ENCODE measurements at regions not wholly inside any gene's neighbourhood (a gene's known extent, or its start where the extent isn't known, plus 50 kb on each side); places are given as distances from the start of the nearest gene placed in this dataset.

GRCh38 chr18:61989138-61989537 lies 96.3 kb upstream of the RNF152 start:
- DNase-seq (ENCODE audit: low read depth): no peak

DNA sequence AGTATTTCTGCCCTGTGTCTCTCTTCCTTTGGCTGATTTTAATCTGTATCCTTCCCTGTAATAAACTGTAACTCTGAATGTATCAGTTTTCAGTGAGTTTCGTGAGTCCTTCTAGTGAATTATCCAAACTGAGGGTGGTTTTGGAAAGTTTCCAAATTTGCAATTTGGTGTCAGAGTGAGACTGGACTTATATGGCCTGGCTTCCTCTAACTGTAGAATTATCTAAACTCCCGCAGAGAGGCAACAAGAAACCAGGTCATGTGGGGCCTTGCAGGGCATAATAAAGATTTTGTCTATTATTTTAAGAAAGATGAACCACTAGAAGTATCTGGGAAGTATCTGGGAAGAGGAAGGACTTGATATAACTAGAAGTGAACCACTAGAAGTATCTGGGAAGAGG lies 95.3 kb upstream of the RNF152 start:
- DNase-seq (ENCODE audit: low read depth): no peak

DNA sequence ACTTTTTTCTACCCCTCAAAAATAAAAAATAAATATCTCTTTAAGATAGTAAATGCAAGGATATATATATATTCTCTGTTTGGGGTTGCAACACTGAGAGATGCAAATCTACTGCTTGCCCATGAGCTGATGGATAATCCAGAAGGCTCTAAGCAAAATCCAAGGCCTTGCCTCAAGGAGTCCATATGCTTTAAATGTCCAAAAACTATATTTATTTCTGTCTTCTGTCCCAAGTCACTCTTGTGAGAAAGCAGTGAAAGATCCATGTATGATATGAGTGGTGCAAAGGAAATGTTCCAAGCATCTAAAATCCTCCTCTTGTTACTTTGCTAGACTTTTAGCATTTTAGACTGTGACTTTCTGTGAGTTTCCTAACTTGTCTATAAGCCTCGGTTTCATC lies 92.9 kb upstream of the RNF152 start:
- DNase-seq (ENCODE audit: low read depth): no peak

DNA sequence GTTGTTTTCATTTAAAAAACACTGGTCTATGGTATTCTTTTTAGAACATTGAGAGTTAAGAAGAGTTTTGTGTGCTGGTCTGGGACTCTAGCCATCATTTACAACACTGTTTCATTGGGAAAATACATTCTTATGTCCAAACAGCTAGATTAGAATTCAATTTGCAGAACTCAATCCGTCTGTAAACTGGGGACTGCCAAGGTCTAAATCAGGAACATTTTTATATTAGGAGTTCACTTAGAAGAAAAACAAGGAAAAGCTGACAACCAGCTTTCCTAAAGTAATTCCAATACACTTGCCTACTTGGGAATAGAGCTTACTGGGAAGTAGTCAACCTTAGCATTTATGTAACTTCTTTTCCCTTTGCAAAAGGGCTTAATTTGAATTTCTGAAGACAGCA lies 91.5 kb upstream of the RNF152 start:
- DNase-seq (ENCODE audit: low read depth): peak; percentile 55

DNA sequence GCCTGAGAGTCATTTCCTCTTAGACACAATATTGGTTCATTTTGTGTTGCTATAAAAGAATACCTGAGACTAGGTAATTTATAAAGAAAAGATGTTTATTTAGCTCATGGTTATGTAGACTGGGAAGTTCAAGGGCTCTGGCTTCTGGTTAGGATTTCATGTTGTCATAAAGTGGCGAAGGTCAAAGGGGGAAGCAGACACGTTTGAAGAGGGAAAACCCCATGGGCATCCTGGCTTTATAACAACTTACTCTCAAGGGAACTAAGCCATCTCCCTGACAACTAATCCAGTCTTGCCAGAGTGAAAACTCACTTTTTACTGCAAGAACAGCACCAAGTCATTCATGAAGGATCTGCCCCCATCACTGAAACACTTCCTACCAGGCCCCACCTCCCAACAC lies 89.7 kb upstream of the RNF152 start:
- DNase-seq (ENCODE audit: low read depth): no peak

DNA sequence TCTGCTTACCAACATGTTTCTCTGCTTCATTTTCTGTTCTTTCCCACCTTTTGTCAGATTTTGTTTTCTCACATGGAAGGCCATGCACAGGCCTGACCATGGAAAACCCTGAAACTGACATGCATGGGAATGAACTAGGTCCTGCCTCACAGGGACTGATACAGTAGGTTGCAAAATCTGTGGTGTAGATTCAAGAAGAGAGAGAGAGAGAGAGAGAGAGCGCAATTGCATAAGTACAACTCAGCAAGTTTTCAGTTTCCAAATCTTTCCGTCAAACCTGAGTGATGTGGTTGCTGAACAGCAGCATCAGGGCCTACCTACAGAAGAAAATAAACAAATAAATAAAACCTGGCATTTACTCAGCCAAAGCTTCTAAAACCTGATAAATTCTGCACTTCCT lies 87.5 kb upstream of the RNF152 start:
- DNase-seq (ENCODE audit: low read depth): peak; percentile 47

- no peak for DNase-seq (ENCODE audit: low read depth)
Measured at GRCh38 chr18:61975526-61976326, 82.9 kb upstream of the RNF152 start.

DNA sequence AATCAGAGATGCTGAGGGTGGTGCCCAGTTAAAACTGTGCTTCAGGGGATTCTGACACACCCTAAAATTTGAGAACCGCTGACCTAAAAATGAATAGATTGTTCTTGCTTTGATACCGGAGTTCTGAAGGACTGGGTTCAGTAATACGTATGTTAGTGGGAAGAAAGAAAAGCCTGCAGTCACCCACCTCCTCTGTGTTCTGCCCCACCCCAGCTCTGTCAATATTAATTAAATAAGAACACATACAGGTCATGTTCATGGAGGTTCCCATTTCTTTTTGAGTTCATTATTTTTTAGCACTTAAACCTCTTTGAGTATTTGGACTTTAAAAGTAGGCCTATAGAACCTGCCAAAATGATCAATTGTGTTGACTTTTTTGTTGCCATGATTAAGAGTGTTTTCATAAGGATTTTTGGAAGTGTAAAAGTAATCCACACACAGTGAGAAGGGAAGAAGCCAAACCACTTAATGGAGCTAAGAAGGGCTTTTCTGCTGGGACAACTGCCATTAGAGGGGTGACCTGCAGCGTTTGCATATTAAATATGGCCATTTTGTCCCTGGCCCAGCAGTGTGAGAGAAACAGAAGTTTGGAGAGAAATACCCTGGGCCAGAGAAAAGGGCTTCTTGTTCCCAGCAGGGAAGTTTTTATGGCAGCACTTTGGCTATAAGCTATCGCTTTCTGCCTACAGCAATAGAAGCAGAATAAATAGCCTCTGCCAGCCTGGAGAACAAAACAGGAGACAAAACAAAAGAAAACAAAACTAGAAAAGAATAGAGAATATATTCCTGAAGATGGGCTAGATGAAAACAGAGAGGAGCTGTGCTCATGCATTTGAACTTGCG lies 80.7 kb upstream of the RNF152 start:
- no peak for DNase-seq (ENCODE audit: low read depth)

GRCh38 chr18:61972389-61973264 lies 79.8 kb upstream of the RNF152 start:
- DNase-seq (ENCODE audit: low read depth): no peak

- no peak for DNase-seq (ENCODE audit: low read depth)
Measured at GRCh38 chr18:61967252-61967891, 74.6 kb upstream of the RNF152 start.

GRCh38 chr18:61965311-61965710 lies 72.5 kb upstream of the RNF152 start:
- DNase-seq (ENCODE audit: low read depth): no peak

- DNase-seq (ENCODE audit: low read depth): no peak
Measured at GRCh38 chr18:61964616-61965015, 71.8 kb upstream of the RNF152 start.

DNA sequence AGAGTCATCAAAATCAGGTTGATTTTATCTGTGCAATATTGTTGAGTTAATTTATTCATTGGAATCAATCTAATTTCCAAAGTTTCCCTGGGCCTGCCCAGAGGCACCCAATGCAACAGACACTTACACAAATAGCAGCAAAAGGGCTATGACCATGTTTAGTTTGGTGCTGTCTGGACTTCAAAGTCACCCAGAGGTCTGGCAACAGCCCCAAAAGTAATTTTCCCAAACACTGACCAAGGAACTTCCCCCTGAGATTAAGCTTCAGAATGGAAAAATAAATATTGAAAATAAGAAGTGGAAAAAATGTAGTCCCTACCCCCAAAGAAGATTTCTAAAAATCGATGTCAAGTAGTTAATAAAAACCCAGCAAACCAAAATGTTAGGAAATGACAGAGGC lies 70.9 kb upstream of the RNF152 start:
- DNase-seq (ENCODE audit: low read depth): no peak

DNA sequence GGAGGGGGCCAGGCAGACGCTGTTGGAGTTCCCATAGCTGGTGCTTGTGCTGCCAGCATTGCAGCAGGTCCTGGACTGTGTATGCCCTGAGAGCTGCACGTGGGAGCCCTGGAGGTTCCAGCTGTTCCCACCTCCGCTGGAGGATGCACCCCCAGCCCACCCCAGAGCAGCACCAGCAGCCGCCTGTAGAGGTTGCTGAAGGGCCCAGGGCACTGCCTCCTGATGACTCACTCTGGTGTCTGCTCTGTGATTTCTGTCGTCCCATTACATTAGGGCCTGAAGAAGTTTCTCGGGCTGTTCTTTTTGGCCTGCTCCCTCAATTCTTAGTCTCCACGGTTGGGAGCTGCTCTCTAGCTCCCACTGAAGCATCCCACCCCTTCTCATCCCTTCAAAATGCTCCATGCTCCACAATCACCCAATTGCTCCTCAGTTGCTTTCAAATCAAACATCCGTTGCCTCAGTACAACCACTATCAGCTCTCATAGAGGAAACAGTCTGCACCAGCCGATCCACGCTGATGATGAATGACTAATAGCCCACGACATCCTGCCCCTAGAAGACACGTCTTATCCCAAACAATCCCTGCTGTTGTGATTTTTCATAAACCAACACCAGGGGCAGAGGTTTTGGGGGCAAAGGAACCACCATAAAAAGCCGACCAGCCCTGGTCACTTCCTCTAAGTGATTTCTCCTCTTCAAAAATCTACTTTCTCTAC lies 65.2 kb upstream of the RNF152 start:
- DNase-seq (ENCODE audit: low read depth): no peak

DNA sequence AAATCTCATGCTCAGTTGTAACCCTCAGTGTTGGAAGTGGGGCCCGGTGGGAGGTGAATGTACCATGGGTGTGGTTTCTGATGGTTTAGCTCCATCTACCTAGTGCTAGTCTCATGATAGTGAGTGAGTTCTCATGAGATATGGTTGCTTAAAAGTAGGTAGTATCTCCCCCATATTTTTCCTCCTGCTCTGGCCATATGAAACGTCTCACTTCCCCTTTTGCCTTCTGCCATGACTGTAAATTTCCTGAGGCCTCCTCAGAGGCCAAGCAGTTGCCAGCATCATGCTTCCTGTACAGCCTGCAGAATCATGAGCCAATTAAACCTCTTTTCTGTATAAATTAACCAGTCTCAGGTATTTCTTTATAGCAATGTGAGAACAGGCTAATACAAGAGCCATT lies 62.8 kb upstream of the RNF152 start:
- no peak for DNase-seq (ENCODE audit: low read depth)

GRCh38 chr18:61954096-61954746 lies 61.4 kb upstream of the RNF152 start:
- no peak for DNase-seq (ENCODE audit: low read depth)

- DNase-seq (ENCODE audit: low read depth): no peak
Measured at GRCh38 chr18:61953641-61954040, 60.8 kb upstream of the RNF152 start.

DNA sequence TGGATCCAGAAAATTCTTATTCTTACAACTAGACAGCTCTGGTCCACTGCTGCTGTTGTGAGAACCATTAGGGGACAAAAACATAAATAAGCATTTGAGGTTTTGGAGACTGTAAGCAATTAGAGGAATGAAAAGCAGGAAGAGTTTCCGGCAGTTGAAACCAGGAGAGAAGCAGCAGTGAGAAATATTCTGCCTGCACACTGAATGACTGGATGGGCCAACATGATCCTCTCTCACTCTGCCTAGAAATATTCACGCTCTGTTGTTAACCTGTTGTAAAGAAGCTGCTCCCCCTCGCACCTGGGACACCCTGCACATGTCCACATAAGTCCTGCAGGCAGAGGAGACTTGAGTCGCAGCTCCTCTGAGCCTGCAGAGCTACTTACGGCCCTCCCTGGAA lies 60.4 kb upstream of the RNF152 start:
- DNase-seq (ENCODE audit: low read depth): peak; percentile 44

- DNase-seq (ENCODE audit: low read depth): no peak
Measured at GRCh38 chr18:61951396-61951795, 58.6 kb upstream of the RNF152 start.

DNA sequence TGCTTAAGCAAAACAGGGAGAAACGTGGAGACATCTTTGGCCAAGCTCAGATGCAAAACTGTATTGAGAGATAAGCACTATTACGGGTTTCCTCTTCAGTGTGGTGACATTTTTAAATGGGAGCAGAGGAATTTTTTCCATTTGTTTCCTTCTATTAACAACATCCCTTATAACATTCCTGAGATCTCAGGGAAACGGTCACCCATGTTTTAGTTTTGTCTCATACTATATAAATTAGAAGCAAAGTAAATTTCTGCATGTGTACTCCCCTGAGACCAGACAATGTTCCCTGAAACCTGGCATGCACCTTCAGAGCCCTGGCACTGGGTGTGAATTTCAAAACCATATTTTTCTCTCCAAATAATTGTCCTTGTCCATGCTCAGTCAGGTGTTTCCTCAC lies 57.6 kb upstream of the RNF152 start:
- no peak for DNase-seq (ENCODE audit: low read depth)

- DNase-seq (ENCODE audit: low read depth): no peak
Measured at GRCh38 chr18:61949946-61950345, 57.1 kb upstream of the RNF152 start.
